ENCODE measurements at regions not wholly inside any gene's neighbourhood (a gene's known extent, or its start where the extent isn't known, plus 50 kb on each side); places are given as distances from the start of the nearest gene placed in this dataset.
"Not testable (repeated sequence)": the region's sequence is repeated elsewhere in the genome, so short reads cannot be mapped to it uniquely, and the experiment has no call there.

DNA sequence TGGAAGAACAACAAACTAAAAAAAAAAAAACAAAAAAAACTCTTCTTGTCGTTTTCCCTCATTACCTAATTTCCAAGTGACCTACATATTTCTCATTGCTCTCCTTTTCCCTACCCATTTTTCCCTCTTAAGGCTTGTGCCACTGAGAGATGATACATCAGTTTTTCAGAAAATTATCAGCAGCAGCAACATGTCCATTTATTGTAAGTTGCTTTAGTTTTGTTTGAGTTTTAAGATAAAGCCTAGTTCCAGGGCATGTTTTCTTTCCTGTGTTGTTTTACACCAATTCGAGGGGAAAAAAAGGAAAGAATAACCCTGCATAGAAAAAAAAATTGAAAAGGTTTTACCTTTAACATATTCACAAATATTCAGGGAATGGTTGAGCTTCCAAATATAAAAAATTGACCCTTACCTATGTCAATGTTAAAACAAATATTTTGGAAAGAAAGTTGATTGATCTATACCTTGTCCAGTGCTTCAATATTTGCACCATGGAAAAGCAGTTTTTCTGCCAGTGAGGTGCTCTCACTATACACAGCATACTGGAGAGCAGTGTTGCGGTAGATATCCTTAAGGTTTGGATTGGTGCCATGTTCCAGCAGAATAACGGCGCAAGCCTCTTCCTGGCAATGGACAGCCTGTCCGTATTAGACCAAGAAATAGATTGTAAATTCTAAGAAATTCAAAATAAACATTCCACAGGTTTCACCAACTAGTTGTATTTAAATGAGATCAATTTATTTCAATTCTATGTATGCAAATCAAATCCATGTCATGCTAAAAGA lies 537.9 kb upstream of the DEFB115 start:
- not testable (repeated sequence) for H3K27me3 ChIP-seq (ENCODE audit: control insufficient read depth, insufficient read depth, low read length, poor library complexity, severe bottlenecking); H3K27ac ChIP-seq (ENCODE audit: insufficient read depth, low read depth, low read length, poor library complexity, severe bottlenecking); H3K4me1 ChIP-seq (ENCODE audit: control insufficient read depth, insufficient read depth, low read length); H3K9me3 ChIP-seq (ENCODE audit: control insufficient read depth, low read length); H3K4me3 ChIP-seq (ENCODE audit: insufficient read depth, low read depth, low read length); H3K36me3 ChIP-seq (ENCODE audit: control insufficient read depth, insufficient read depth, low read length)
- 87 to 88% methylated on average over 5 of the region's 6 CpGs for WGBS, 2 experiments

DNA sequence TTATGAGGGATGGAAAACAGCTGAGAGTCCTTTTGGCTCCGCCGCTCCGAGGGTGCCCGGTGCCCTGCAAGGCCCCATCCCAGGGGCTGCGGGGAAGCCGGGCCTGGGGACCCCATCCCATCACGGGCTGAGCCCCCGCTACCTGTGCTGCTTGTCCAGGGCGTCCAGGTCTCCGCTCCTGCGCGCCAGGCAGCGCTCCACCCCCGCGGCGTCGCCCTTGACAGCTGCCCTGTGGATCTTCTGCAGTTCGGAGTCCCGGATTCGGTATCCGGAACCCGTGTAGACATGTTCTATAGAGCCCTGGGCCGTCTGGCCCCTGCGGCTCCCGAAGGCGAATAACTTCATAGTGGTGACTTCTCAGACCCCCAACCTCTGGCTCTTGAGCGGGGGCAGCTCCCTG lies 534.0 kb upstream of the DEFB115 start:
- H3K27ac ChIP-seq (ENCODE audit: insufficient read depth, low read depth, low read length, poor library complexity, severe bottlenecking); H3K9me3 ChIP-seq (ENCODE audit: control insufficient read depth, low read length); H3K4me1 ChIP-seq (ENCODE audit: control insufficient read depth, insufficient read depth, low read length); H3K36me3 ChIP-seq (ENCODE audit: control insufficient read depth, insufficient read depth, low read length); H3K27me3 ChIP-seq (ENCODE audit: control insufficient read depth, insufficient read depth, low read length, poor library complexity, severe bottlenecking): not testable (repeated sequence)
- H3K4me3 ChIP-seq (ENCODE audit: insufficient read depth, low read depth, low read length) = peak overlapping the region; percentile 41
- WGBS, 2 experiments = 14 to 18% methylated on average over 24 to 27 of the region's 27 CpGs

DNA sequence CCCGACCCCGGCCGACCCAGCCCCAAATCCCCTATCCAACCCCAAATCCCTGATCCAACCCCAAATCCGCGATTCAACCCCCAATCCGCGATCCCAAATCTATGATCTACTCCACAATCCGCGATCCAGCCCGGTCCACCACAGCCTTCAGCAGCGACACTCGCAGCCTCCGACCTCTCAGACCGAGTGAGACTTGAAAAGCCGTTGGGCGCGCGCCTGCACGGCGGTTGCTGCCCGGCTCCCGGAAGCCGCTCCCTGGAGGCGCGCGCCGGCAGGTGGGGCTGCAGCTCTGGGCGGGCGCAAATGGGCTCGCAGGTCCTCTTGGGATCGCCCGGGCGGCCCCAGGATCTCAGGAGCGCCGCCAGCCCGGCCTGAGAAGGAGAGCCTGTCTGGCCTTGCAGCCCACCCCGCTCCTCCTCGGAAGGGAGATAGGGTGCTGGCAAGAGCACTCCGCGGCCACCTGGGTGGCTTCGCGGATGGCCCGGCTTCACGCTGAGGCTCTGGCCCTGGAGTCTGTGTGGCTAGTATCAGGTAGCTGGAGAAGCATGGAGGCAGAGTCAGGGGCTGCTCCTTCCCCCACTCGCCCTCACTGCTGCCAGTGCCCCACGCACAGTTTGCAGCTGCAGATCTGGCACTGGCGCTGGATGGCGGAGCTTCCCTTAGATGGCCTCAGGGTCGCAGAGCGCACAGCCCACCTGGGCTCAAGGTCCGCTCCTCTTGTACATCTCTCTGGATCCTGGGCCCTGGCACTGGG lies 533.4 kb upstream of the DEFB115 start:
- 21 to 24% methylated on average over 51 of the region's 51 CpGs for WGBS, 2 experiments
- H3K36me3 ChIP-seq (ENCODE audit: control insufficient read depth, insufficient read depth, low read length); H3K4me1 ChIP-seq (ENCODE audit: control insufficient read depth, insufficient read depth, low read length); H3K9me3 ChIP-seq (ENCODE audit: control insufficient read depth, low read length); H3K27ac ChIP-seq (ENCODE audit: insufficient read depth, low read depth, low read length, poor library complexity, severe bottlenecking); H3K27me3 ChIP-seq (ENCODE audit: control insufficient read depth, insufficient read depth, low read length, poor library complexity, severe bottlenecking): not testable (repeated sequence)
- H3K4me3 ChIP-seq (ENCODE audit: insufficient read depth, low read depth, low read length) = peak overlapping the region; percentile 41

DNA sequence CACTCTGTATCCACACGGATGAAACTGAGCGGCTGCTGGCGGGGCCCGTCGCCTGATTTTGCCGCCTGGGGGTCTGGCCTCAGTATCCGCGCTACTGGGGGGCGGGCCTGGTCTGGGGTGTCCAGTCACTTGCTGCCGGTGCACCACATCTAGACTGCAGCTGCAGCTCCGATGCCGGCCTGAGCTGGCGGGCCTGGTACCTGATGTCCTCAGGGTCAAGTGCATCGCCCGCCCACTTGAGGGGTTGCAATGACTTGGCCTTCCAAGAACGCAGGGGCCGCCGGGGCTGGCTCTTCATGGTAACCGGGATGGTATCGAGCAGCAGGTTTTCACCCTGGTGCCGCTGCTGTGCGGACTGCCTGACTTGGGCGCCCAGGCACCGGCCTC lies 532.8 kb upstream of the DEFB115 start:
- not testable (repeated sequence) for H3K9me3 ChIP-seq (ENCODE audit: control insufficient read depth, low read length); H3K27ac ChIP-seq (ENCODE audit: insufficient read depth, low read depth, low read length, poor library complexity, severe bottlenecking); H3K36me3 ChIP-seq (ENCODE audit: control insufficient read depth, insufficient read depth, low read length); H3K4me3 ChIP-seq (ENCODE audit: insufficient read depth, low read depth, low read length); H3K4me1 ChIP-seq (ENCODE audit: control insufficient read depth, insufficient read depth, low read length); H3K27me3 ChIP-seq (ENCODE audit: control insufficient read depth, insufficient read depth, low read length, poor library complexity, severe bottlenecking)
- WGBS, 2 experiments = 94 to 95% methylated on average over 24 of the region's 24 CpGs

DNA sequence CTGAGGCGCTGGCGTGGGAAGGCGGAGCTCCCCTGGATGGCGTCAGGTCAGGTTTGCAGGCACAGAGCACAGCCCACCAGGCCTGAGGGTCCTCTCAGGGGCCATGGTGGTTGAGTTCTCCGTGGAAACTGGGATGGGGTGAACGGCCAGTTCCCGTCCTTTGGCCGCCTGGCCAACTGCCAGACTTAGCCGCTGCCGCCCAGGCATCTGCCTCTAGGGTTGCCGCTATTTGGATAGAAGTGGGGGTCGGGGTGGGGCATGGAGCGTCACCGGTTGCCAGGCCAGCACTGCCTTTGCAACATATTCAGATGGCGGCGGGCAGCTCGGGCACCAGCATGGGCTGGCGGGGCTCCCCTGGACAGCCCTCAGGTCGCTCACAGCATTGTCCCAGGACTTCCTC lies 532.3 kb upstream of the DEFB115 start:
- not testable (repeated sequence) for H3K36me3 ChIP-seq (ENCODE audit: control insufficient read depth, insufficient read depth, low read length); H3K9me3 ChIP-seq (ENCODE audit: control insufficient read depth, low read length); H3K27ac ChIP-seq (ENCODE audit: insufficient read depth, low read depth, low read length, poor library complexity, severe bottlenecking); H3K4me1 ChIP-seq (ENCODE audit: control insufficient read depth, insufficient read depth, low read length); H3K4me3 ChIP-seq (ENCODE audit: insufficient read depth, low read depth, low read length); H3K27me3 ChIP-seq (ENCODE audit: control insufficient read depth, insufficient read depth, low read length, poor library complexity, severe bottlenecking)
- 92 to 95% methylated on average over 19 of the region's 19 CpGs for WGBS, 2 experiments

DNA sequence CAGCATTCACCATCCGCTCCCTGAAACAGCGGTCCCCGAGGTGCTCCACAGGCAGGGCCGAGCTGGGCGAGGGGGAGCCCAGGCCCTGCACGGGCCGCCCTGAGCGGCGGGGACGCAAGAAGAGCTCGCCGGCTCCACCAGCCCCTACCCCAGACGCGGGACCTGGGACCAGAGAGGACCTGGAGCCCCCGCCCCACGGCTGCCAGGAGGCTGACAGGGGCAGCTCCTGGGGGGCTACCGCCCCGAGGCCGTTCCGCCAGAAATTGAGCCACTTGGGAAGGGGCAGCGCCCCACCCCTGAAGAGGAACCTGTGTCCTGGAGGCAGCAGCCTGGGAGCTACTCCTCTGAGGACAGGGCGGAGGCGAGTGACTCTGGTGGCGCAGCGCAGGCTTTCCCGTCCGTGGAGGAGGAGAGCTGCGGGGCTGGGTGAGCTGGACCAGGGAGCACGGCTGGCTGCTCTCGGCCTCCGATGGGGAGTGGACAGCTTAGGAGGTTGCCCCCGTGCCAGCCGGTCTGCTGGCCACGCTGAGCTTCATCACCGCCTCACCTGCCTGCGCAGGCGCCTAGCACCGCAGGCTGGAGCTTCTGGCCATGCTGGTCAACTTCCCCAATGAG lies 529.1 kb upstream of the DEFB115 start:
- H3K27ac ChIP-seq (ENCODE audit: insufficient read depth, low read depth, low read length, poor library complexity, severe bottlenecking); H3K4me1 ChIP-seq (ENCODE audit: control insufficient read depth, insufficient read depth, low read length); H3K4me3 ChIP-seq (ENCODE audit: insufficient read depth, low read depth, low read length); H3K27me3 ChIP-seq (ENCODE audit: control insufficient read depth, insufficient read depth, low read length, poor library complexity, severe bottlenecking); H3K9me3 ChIP-seq (ENCODE audit: control insufficient read depth, low read length); H3K36me3 ChIP-seq (ENCODE audit: control insufficient read depth, insufficient read depth, low read length): not testable (repeated sequence)
- 94% methylated on average over 38 of the region's 38 CpGs for WGBS, 2 experiments

Measured in ectodermal cell (in vitro differentiated cells).